Small intestine (tissue), 7 donors: ENCODE measurements at regions not wholly inside any gene's neighbourhood (a gene's known extent, or its start where the extent isn't known, plus 50 kb on each side); places are given as distances from the start of the nearest gene placed in this dataset.
A peak's percentile ranks its signal among the peaks of the same experiment; 100 is the strongest.

Source experiments
- DNase-seq, 2 donors: peaks; one replicate each; pipeline versions ENCODE4 v3.0.0 to v3.0.0-alpha.2; 2013
- FAIRE-seq: peaks from 2 replicates; lab custom pipeline; 2012; peaks lifted over from hg19 to GRCh38; lab: Jason Lieb, UNC
- H3K27ac ChIP-seq, 3 donors: one replicate each; pipeline ENCODE4 v1.5.1; 2013; ENCODE audit warnings: low read length in 2 of 3, mild to moderate bottlenecking in 2 of 3, control low read depth in 1 of 3, inconsistent platforms in 1 of 3, low read depth in 1 of 3, moderate library complexity in 1 of 3
- H3K27me3 ChIP-seq, 3 donors: one replicate each; pipeline ENCODE4 v1.6.1; 2013; ENCODE audit warnings: low read length in 3 of 3, inconsistent platforms in 1 of 3; ENCODE audit not compliant: control insufficient read depth in 3 of 3, insufficient read depth in 3 of 3
- H3K36me3 ChIP-seq, 3 donors: one replicate each; pipeline ENCODE4 v1.6.1; 2013; ENCODE audit warnings: low read length in 3 of 3, inconsistent platforms in 1 of 3, low read depth in 1 of 3, mild to moderate bottlenecking in 1 of 3, moderate library complexity in 1 of 3; ENCODE audit not compliant: control insufficient read depth in 3 of 3, insufficient read depth in 2 of 3
- H3K4me1 ChIP-seq, 3 donors: one replicate each; pipeline ENCODE4 v1.6.1; 2013; ENCODE audit warnings: low read length in 2 of 3, inconsistent platforms in 1 of 3, low read depth in 1 of 3, mild to moderate bottlenecking in 1 of 3, moderate library complexity in 1 of 3; ENCODE audit not compliant: control insufficient read depth in 3 of 3, insufficient read depth in 2 of 3
- H3K4me3 ChIP-seq, 3 donors: one replicate each; pipeline ENCODE4 v1.5.1; 2013; ENCODE audit warnings: low read length in 3 of 3, control low read depth in 1 of 3, inconsistent platforms in 1 of 3, low read depth in 1 of 3, mild to moderate bottlenecking in 1 of 3, moderate library complexity in 1 of 3
- H3K9me3 ChIP-seq, 2 donors: one replicate each; pipeline ENCODE4 v1.6.1; 2013; ENCODE audit warnings: low read depth in 1 of 2, low read length in 1 of 2; ENCODE audit not compliant: control insufficient read depth in 2 of 2, insufficient read depth in 1 of 2
- WGBS, 3 donors: extraction: QIAGEN DNeasy Blood & Tissue Kit; methylation state at CpG; one replicate each; pipeline ENCODE4 v1.1.7; 2013; 5-methylcytosine and 5-hydroxymethylcytosine counted together
- donor health status: healthy with polysubstance abuse.
- donor health status: control.
- donor health status: control.
- donor health status: Bipolar disorder and iron deficiency.
- donor health status: healthy.

GRCh38 chr6:120254651-120255050 lies 905.1 kb upstream of the MAN1A1 start:
- FAIRE-seq (no peak), DNase-seq (no peak)
- 92 to 98% (median 94%) methylated on average over 4 of the region's 4 CpGs for WGBS, 3 donors
- Histone ChIP-seq H3K27me3 (no peaks in the 10 kb centered on the region), H3K9me3 (no peaks in the 10 kb centered on the region), H3K27ac (no peak overlapping the region), H3K4me1 (no peaks in the 10 kb centered on the region), H3K4me3 (no peak overlapping the region), H3K36me3 (no peaks in the 10 kb centered on the region)

- 59 to 80% (median 77%) methylated on average over 3 of the region's 3 CpGs for WGBS, 3 donors
- no peak overlapping the region for H3K4me3 ChIP-seq
- FAIRE-seq, result no peak
These were observed 898.9 kb upstream of the MAN1A1 start for GRCh38 chr6:120248451-120248850.

GRCh38 chr6:120237221-120237620 lies 887.7 kb upstream of the MAN1A1 start:
- no peaks in the 10 kb centered on the region for H3K4me1 ChIP-seq
- 64 to 80% (median 72%) methylated on average over 1 of the region's 1 CpG for WGBS, 3 donors
- FAIRE-seq, result no peak
- H3K36me3 ChIP-seq, result no peaks in the 10 kb centered on the region
- no peak for DNase-seq
- H3K9me3 ChIP-seq, result peaks cover 0 to 16% of the 10 kb centered on the region in 2 donors
- H3K27ac ChIP-seq, result no peak overlapping the region
- H3K27me3 ChIP-seq, result no peaks in the 10 kb centered on the region
- H3K4me3 ChIP-seq, result no peak overlapping the region

More at GRCh38 chr6:120248451-120248850, 898.9 kb upstream of the MAN1A1 start:
- DNase-seq, result no peak
- no peak overlapping the region for H3K27ac ChIP-seq
- H3K4me1 ChIP-seq, result no peaks in the 10 kb centered on the region
- no peaks in the 10 kb centered on the region for H3K36me3 ChIP-seq
- H3K9me3 ChIP-seq, result no peaks in the 10 kb centered on the region
- H3K27me3 ChIP-seq, result no peaks in the 10 kb centered on the region

GRCh38 chr6:120230008-120230407 lies 880.4 kb upstream of the MAN1A1 start:
- no peaks in the 10 kb centered on the region for H3K36me3 ChIP-seq
- H3K4me1 ChIP-seq, result no peaks in the 10 kb centered on the region
- no peak for FAIRE-seq
- H3K27me3 ChIP-seq, result no peaks in the 10 kb centered on the region
- H3K4me3 ChIP-seq, result no peak overlapping the region
- no peak for DNase-seq
- peaks cover 0 to 12% of the 10 kb centered on the region in 2 donors for H3K9me3 ChIP-seq
- H3K27ac ChIP-seq, result no peak overlapping the region

GRCh38 chr6:120228297-120228696 lies 878.7 kb upstream of the MAN1A1 start:
- DNase-seq, result no peak
- WGBS, 3 donors, result 69 to 83% (median 70%) methylated on average over 4 of the region's 4 CpGs
- no peak for FAIRE-seq

GRCh38 chr6:120219339-120219738 lies 869.8 kb upstream of the MAN1A1 start:
- no peak overlapping the region for H3K27ac ChIP-seq
- H3K27me3 ChIP-seq, result no peaks in the 10 kb centered on the region
- DNase-seq, result no peak
- 63 to 78% (median 76%) methylated on average over 1 of the region's 1 CpG for WGBS, 3 donors
- H3K9me3 ChIP-seq, result no peaks in the 10 kb centered on the region
- H3K4me3 ChIP-seq, result no peak overlapping the region
- H3K4me1 ChIP-seq, result no peaks in the 10 kb centered on the region
- no peak for FAIRE-seq
- no peaks in the 10 kb centered on the region for H3K36me3 ChIP-seq

More at GRCh38 chr6:120228297-120228696, 878.7 kb upstream of the MAN1A1 start:
- no peak overlapping the region for H3K4me3 ChIP-seq
- no peak overlapping the region for H3K27ac ChIP-seq
- no peaks in the 10 kb centered on the region for H3K27me3 ChIP-seq
- H3K9me3 ChIP-seq, result no peaks in the 10 kb centered on the region
- H3K36me3 ChIP-seq, result no peaks in the 10 kb centered on the region
- no peaks in the 10 kb centered on the region for H3K4me1 ChIP-seq

- FAIRE-seq, result no peak
- H3K4me3 ChIP-seq, result no peak overlapping the region
- no peaks in the 10 kb centered on the region for H3K9me3 ChIP-seq
- no peaks in the 10 kb centered on the region for H3K27me3 ChIP-seq
- H3K27ac ChIP-seq, result no peak overlapping the region
- H3K4me1 ChIP-seq, result no peaks in the 10 kb centered on the region
- H3K36me3 ChIP-seq, result no peaks in the 10 kb centered on the region
- no peak for DNase-seq
These were observed 864.5 kb upstream of the MAN1A1 start for GRCh38 chr6:120214088-120214499.

- peak in 1 of 2 donors; percentile 32 for DNase-seq
- Histone ChIP-seq H3K36me3 (no peaks in the 10 kb centered on the region), H3K9me3 (no peaks in the 10 kb centered on the region), H3K27ac (no peak overlapping the region), H3K4me3 (no peak overlapping the region), H3K27me3 (no peaks in the 10 kb centered on the region), H3K4me1 (no peaks in the 10 kb centered on the region)
- 16 to 46% (median 23%) methylated on average over 4 of the region's 4 CpGs for WGBS, 3 donors
- FAIRE-seq, result no peak
These were observed 862.6 kb upstream of the MAN1A1 start for GRCh38 chr6:120211955-120212792.

- DNase-seq (no peak), FAIRE-seq (no peak)
- Histone ChIP-seq H3K27ac (no peak overlapping the region), H3K4me3 (no peak overlapping the region), H3K27me3 (no peaks in the 10 kb centered on the region), H3K36me3 (no peaks in the 10 kb centered on the region), H3K9me3 (no peaks in the 10 kb centered on the region), H3K4me1 (no peaks in the 10 kb centered on the region)
- whole genome bisulfite sequencing, 3 donors, result 87 to 93% (median 91%) methylated on average over 1 of the region's 1 CpG
These were observed 853.3 kb upstream of the MAN1A1 start for GRCh38 chr6:120202878-120203277.
